ENCODE measurements at regions not wholly inside any gene's neighbourhood (a gene's known extent, or its start where the extent isn't known, plus 50 kb on each side); places are given as distances from the start of the nearest gene placed in this dataset.
"Not testable (repeated sequence)": the region's sequence is repeated elsewhere in the genome, so short reads cannot be mapped to it uniquely, and the experiment has no call there.

DNA sequence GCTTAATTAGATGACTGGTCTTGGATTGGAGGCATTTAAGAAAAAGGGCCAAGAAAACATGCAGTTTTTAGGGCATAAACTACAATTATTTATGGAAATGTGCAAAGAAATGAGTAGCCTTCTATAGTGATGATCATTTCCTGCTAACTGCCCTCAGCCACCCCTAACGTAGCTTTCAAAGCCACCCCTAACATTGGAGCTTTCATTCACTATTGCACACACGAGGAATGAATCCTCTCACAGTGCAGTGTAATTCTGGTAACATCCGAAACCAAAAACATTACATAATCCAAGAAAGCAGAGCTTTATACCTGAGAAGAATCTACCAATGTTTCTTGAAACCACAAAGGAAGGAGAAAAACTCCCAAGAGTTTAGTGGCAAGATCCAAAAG lies 1003.6 kb downstream of the TMEM121 start:
- no peak for DNase-seq

DNA sequence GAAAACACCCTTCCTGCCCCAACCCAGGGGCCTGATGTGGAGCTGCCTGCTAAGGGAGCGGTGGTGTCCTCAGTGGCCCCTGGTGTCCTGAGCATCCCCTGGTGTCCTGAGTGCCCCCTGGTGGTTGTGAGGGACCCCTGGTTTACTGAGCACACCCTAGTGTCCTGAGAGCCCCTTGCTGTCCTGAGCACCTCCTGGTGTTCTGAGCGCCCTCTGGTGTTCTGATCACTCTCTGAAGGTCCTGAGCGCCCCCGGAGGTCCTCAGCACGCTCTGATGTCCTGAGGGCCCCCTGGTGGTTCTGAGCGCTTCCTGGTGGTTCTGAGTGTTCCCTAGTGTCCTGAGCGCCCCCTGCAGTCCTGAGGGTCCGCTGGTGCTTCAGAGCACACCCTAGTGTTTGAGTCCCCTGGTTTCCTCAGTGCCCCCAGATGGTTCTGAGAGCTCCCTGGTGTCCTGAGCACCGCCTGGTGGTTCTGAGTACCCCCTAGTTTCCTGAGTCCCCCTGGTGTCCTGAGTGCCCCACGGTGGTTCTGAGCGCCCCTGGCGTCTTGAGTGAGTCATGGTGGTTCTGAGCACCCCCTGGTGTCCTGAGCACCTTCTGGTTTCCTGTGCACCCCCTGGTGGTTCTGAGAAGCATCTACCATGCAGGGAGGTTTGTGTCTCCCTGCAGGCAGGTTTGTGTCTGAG lies 1004.2 kb downstream of the TMEM121 start:
- no peak for DNase-seq

DNA sequence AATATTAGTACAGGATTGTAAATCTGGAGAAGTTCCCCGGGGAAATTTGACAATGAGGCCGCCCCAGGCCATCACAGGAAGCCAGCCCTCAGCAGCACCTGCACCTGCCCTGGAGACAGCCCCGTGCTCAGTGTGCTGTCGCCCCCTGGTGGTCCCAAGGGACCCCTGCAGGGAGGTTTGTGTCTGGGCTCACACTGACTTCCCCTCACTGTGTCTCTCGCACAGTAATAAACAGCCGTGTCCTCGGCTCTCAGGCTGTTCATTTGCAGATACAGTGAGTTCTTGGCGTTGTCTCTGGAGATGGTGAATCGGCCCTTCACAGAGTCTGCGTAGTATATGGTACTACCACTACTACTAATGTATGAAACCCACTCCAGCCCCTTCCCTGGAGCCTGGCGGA lies 1011.2 kb downstream of the TMEM121 start:
- not testable (repeated sequence) for DNase-seq

DNA sequence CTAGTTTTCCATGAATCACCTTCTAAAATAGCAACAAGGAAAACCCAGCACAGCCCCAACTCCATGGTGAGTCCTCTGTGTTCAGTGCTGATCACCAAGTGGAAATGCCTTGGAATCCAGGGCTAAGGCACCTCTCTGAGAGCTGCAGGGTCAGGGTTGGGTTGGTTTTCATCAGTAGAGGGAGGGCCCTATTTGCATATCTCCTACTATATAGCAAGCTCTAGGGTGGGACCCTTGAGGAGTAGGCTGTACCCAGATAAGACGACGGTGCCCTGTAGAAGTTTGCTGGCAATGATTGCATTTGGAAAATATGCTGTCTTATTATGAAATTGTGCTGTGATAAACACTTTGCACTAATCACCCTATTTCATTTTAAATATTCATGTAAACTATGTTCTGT lies 1011.8 kb downstream of the TMEM121 start:
- no peak for DNase-seq

DNA sequence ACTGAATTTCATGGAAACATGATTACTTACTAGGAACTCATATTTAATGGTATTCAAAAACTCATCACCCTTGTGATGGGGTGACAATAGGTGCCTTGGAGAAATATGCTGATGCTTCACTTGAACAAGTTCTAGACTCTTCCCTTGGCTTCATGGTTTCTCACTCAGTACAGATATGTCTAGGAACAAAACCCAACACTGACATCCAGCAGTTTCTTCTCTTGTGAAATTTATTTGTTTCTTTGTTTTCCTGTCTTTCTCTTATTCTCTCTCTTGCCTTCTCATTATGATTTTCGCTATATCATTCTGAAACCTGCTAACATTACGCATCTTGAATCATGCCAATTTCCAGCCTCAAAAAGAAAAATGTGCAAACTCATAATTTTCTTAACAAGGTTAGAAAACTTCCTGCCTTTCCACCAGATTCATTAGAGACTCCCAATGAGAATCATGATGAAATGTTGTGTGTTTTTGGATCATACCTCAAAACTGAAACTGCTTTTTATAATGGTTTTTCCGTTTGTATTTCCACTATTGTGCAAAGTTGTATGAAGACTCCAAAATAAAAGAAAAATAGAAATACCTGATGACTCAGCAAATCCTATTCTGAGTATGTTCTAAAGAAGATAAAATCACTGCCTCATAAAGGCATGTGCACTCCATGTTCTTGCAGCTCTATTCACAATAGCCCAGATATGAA lies 1021.5 kb downstream of the TMEM121 start:
- DNase-seq: no peak

DNA sequence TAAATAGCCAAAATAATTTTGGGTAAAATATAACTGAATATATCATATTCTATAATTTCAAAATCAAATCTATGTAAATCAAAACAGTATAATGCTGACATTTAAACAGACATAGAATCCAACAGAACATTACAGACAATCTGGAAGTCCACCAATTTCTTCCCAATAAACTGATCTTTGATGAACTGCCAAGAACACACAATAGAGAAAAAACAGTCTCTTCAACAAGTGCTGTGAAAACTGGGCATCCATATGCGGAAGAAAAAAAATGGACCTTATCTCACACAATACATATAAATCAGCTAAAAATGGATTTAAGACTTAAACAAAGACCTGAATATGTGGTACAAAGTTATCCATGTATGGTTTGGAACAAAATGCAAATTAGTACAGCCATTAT lies 1022.7 kb downstream of the TMEM121 start:
- DNase-seq: no peak

DNA sequence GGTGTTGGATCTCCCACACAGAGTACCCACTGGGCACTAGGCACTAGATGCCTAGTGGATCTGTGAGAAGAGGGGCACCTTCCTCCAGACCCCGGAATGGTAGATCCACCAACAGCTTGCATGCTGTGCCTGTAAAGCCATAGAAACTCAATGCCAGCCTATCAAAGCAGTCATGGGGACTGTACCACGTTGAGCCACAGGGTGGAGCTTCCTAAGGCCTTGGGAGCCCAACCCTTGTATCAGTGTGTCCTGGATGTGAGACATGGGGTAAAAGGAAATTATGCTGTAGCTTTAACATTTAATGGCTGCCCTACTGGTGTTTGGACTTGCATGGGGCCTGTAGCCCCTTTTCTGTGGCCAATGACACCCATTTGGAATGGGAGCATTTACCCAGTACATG lies 1024.9 kb downstream of the TMEM121 start:
- no peak for DNase-seq

DNA sequence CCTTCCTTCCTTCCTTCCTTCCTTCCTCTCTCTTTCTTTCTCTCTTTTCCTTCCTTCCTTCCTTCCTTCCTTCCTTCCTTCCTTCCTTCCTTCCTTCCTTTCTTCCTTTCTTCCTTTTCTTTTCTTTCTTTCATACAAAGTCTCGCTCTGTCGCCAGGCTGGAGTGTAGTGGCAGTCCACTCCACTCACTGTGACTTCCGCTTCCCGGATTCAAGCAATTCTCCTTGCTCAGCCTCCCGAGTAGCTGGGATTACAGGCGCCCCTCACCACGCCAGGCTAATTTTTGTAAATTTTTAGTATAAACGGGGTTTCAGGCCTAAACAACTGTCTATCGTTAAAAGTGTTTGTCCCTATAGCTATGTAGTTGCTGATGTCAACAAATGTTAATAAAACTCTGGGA lies 1029.8 kb downstream of the TMEM121 start:
- DNase-seq: not testable (repeated sequence)

DNA sequence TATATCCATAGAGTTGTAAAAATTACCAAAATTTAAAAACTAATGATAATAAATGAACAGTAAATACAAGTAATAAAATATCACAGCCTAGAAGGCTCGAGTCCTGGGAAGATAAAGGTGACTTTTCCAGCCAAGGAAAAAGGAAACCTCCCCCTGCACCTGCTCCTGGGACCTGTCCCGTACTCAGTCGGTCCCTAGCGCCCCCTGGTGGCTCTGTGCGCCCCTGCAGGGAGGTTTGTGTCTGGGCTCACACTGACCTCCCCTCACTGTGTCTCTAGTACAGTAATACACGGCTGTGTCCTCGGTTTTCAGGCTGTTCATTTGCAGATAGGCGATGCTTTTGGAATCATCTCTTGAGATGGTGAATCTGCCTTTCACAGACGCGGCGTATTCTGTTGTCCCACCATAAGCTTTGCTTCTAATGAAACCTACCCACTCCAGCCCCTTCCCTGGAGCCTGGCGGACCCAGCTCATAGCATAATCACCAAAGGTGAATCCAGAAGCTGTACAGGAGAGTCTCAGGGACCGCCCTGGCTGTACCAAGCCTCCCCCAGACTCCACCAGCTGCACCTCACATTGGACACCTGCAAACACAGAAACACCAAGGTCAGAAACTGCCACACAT lies 1030.4 kb downstream of the TMEM121 start:
- DNase-seq: no peak

DNA sequence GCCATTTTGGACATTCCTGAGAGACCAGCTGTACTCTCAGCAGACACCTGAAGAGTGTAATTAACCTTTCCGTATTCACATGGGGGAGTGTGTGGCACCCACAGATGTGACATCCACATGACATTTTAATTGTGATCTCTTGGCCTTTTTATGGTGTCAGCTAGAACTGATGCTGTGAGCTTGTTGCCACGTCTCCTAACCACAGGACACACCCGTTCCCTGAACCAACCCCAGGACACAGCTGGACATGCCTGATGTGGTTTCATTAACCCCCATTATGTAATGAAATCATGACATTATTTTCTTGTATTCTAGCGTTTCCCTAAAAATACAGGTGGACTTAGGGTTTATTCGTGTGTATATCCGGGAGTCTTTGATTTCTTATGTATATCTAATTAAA lies 1036.1 kb downstream of the TMEM121 start:
- DNase-seq: no peak

DNA sequence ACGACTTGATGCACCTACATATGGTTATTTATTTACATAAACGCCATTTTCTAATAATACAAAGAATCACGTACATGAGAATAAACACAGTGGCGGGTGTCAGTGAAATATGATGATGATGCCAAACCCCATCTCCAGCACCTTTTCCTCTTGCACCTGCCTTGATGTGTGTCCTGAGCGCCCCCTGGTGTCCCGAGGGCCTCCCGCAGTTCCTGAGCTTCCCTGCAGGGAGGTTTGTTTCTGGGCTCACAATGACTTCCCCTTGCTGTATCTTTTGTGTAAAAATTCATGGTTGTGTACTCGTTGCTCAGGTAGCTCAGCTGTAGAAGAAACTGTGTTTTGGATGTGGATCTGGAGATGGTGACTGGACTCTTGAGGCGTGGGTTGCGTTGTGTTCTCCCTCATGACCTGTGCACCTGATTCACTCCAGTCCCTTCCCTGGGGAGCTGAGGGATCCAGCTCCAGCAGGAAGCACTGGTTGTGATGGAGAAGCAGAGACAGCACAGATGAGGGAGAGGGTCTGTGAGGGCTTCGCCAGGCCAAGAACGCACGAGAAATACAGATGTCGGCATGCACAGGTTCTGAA lies 1037.8 kb downstream of the TMEM121 start:
- DNase-seq: no peak

DNA sequence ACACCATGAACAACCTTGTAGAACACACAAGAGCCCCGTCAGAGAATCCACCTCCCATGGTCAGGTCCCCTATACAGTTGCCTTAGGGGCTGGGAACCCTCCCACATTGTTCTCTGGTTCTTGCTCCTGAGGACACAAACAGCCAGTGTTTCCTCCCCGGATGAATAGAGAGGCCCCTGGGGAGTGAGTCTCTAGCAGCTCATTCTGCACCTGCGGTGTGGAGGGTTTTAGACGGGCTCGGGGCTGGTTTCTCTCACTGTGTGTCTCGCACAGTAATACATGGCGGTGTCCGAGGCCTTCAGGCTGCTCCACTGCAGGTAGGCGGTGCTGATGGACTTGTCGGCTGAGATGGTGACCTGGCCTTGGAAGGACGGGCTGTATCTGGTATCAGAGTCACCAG lies 1052.1 kb downstream of the TMEM121 start:
- no peak for DNase-seq

DNA sequence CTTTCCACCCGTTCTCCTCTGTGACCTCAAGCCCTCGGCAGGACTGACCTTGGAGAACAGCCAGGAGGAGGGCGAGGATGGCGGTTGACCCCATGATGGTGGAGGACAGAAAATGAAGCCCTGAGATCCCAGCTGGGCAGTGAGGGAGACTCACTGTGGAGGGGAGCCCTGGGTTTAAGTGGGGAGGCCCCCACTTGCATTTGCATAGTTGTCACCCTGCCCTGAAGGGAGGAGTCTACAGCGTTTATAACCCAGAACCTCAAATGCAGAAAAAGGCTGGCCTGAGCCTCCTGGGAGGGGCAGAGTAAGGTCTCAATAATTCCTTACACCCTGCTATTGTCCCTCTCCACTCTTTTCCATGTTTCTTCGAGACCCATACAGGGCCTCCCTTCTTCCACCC lies 1052.7 kb downstream of the TMEM121 start:
- DNase-seq: no peak

DNA sequence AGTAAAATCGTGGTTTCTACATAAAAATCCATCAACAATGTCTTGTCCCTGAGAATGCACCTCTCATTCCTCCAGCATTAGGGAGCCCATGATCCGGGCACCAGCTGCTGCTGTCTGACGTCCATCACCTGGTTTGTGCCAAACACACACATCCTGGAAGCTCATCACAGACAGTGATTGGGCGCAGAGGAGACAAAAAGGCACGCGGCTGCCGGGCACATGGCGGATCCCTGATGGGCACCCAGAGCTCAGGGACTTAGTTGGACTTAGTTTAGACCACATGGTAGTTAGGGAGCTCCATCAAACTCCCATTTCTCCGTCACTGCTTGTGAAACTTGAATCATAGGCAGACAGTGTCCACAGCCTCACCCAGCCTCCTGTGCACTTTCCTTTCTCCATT lies 1059.3 kb downstream of the TMEM121 start:
- DNase-seq: no peak

DNA sequence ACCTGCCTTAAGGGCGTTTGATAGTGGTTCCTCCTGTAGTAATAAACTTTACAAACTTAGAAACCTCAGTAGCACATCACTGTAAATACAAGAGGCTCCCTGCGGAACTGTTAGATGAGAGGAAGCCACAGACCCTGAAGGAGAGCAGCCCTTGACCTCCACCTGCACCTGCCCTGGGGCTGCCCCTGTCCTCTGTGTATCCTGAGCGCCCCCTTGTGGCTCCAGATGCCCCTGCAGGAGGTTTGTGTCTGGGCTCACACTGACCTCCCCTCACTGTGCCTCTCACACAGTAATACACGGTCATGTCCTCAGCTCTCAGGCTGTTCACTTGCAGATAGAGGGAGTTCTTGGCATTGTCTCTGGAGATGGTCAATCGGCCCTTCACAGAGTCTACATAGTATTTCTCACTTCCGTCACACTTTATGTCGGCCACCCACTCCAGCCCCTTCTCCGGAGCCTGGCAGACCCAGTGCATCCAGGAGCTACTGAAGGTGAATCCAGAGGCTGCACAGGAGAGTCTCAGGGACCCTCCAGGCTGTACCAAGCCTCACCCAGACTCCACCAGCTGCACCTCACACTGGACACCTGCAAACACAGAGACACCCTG lies 1059.8 kb downstream of the TMEM121 start:
- DNase-seq: no peak

DNA sequence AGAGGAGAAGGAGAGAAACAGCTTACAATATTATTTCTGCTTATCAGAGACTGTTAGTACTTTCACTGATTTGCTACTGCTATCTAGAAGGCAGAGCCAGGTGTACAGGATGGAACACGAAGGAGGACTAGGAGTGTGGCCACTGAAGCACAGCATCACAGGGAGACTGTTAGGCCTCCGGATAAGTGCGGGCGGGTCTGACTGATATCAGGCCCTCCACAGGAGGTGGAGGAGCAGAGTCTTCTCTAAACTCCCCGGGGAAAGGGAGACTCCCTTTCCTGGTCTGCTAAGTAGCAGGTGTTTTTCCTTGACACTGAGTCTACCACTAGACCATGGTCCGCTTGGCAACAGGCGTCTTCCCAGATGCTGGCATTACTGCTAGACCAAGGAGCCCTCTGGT lies 1065.2 kb downstream of the TMEM121 start:
- DNase-seq: not testable (repeated sequence)

DNA sequence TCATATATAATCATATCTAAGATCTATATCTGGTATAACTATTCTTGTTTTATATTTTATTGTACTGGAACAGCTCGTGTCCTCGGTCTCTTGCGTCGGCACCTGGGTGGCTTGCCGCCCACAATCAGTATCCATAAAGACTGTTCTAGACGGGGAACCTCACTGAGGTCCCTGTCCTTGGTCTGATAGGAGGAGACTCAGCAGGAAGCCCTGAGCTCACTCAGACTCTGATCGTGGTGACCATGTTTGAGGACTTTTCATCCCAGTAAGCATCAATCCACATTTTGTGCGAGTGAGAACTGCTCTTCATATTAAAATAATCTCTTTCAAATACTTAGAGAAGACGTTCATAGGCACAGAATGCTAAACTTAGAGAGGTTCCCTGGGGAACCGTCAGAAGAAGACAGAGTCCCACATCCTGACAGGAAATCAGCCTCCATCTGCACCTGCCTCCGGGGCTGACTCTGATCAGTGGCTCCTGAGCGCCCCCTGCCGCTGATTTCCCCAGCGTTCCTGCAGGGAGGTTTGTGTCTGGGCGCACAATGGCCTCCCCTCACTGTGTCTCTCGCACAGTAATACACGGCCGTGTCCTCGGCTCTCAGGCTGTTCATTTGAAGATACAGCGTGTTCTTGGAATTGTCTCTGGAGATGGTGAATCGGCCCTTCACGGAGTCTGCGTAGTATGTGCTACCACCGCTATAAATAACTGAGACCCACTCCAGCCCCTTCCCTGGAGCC lies 1065.9 kb downstream of the TMEM121 start:
- DNase-seq: not testable (repeated sequence)

DNA sequence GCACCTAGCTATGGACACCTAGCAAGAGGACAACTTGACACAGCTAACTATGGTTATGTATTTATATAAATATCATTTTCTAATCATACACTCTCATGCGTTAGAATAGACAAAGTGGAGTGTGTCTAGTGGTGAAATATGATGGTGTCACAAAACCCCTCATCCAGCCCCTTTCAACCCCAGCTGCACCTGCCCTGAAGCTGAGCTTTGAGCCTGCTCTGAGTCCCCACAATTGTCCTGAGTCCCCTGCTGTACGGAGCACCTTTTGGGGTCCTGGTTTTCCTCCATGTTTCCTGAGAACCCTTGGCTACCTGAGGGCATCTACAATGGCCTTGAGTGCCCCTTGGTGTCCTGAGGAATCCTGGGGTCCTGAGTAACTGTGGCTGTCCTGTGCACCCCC lies 1072.8 kb downstream of the TMEM121 start:
- DNase-seq: no peak

DNA sequence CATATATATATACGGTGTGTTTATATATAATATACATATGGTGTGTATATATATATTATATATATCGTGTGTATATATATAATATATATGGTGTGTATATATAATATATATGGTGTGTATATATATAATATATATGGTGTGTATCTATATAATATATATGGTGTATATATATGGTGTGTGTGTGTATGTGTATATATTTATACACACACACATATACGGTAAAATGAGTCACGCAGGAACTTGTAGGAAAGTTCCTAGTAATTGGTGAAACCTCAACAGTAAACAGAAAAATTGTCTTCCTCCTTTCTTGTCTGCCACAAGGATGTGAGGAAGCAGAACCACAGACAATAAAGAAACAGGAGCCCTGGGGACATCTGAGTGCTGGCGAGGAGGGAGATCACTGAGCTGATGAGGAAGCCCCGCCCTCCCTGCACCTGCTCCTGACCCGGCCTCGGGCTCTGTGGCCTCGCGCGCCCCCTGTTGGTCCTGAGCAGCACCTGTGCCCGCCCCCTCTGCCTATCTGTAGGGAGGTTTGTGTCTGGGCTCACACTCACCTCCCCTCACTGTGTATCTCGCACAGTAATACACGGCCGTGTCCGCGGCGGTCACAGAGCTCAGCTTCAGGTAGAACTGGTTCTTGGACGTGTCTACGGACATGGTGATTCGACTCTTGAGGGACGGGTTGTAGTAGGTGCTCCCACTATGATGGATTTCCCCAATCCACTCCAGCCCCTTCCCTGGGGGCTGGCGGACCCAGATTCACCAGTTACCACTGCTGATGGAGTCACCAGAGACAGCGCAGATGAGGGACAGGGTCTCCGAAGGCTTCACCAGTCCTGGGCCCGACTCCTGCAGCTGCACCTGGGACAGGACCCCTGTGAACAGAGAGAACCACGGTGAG lies 1079.4 kb downstream of the TMEM121 start:
- no peak for DNase-seq

DNA sequence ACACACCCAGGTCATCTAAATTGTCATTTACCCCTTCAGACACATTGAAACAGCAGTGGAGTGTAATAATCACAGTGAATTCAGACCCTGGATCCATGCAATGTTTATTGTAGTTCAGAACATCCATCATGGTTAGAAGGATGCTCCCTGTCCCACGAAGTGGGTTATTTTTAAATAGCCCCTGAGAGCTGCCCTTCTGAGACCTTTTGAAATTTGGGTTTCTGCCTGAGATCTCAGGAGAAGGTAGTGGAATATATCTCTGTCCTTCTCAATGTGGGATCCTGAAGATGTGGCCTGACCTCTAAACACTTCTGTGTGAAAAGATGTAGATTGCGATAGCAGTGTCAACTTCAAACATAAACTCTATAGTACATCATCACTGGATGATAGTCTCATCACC lies 1080.6 kb downstream of the TMEM121 start:
- no peak for DNase-seq

DNA sequence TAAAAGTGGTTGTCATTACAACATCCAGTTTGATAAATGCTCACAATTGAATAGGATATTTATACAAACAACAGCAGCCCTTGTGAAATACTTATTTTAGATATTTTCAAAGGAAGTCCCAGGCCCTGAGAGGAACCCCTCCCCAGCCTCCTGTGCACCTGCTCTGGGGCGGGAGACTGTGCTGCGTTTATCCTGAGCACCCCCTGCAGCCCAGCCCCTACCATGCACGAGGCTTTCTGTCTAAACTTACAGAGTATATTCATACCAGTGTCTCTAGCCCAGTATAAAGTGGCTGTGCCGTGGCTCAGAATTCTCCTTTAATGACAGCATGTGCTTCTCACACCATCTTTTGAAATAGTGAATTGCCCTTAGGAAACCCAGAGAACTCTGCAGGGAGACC lies 1084.3 kb downstream of the TMEM121 start:
- no peak for DNase-seq

DNA sequence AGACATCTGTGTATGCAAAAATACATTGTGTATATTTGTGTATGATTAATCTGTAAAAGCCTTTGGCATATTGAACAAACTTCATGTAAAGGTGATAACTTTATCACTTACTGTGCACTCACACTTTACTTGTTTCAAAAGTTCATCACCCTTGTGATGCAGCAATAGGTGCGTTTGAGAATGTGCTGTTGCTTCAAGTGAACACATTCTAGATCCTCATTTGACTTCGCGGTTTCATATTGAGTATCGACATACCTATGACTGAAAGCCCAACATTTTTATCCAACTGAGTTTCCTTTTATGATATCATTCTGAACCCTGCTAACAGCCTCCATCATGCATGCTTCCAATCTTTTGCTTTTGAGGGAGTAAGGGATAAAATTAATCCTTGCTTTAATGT lies 1086.9 kb downstream of the TMEM121 start:
- no peak for DNase-seq
